ENCODE measurements at regions not wholly inside any gene's neighbourhood (a gene's known extent, or its start where the extent isn't known, plus 50 kb on each side); places are given as distances from the start of the nearest gene placed in this dataset.

GRCh38 chr2:76039505-76039904 lies 328.8 kb upstream of the GCFC2 start:
- Histone ChIP-seq H3K9me2 (replicated peaks; ENCODE audit: control insufficient read depth, low read length) (no peaks in the 10 kb centered on the region), H3K36me3 (ENCODE audit: control insufficient read depth, low read length) (no peaks in the 10 kb centered on the region), H3K9me3 (ENCODE audit: control insufficient read depth, insufficient read depth, low read length) (no peaks in the 10 kb centered on the region), H3K79me2 (ENCODE audit: control insufficient read depth, low read length) (no peaks in the 10 kb centered on the region), H3K4me2 (ENCODE audit: low read length) (no peak overlapping the region), H3F3A (ENCODE audit: control insufficient read depth, insufficient read depth) (no peaks in the 10 kb centered on the region), H3K27ac (ENCODE audit: low read depth, low read length) (no peak overlapping the region), H3K4me3 (ENCODE audit: low read length) (no peak overlapping the region), H3K27me3 (ENCODE audit: control insufficient read depth, low read length) (no peaks in the 10 kb centered on the region), H3K4me1 (ENCODE audit: control insufficient read depth, low read length) (no peaks in the 10 kb centered on the region), H4K20me1 (ENCODE audit: control insufficient read depth, insufficient read depth, low read depth, low read length) (no peaks in the 10 kb centered on the region)
- TF ChIP-seq, protein P1, sequence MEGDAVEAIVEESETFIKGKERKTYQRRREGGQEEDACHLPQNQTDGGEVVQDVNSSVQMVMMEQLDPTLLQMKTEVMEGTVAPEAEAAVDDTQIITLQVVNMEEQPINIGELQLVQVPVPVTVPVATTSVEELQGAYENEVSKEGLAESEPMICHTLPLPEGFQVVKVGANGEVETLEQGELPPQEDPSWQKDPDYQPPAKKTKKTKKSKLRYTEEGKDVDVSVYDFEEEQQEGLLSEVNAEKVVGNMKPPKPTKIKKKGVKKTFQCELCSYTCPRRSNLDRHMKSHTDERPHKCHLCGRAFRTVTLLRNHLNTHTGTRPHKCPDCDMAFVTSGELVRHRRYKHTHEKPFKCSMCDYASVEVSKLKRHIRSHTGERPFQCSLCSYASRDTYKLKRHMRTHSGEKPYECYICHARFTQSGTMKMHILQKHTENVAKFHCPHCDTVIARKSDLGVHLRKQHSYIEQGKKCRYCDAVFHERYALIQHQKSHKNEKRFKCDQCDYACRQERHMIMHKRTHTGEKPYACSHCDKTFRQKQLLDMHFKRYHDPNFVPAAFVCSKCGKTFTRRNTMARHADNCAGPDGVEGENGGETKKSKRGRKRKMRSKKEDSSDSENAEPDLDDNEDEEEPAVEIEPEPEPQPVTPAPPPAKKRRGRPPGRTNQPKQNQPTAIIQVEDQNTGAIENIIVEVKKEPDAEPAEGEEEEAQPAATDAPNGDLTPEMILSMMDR (IDR thresholded peaks at IDR 0.05; ENCODE audit: low read depth, low read length, poor library complexity, severe bottlenecking): no peak
- TF ChIP-seq EZH2phosphoT487 (IDR thresholded peaks at IDR 0.05; ENCODE audit: borderline replicate concordance, low read length): no peak

DNA sequence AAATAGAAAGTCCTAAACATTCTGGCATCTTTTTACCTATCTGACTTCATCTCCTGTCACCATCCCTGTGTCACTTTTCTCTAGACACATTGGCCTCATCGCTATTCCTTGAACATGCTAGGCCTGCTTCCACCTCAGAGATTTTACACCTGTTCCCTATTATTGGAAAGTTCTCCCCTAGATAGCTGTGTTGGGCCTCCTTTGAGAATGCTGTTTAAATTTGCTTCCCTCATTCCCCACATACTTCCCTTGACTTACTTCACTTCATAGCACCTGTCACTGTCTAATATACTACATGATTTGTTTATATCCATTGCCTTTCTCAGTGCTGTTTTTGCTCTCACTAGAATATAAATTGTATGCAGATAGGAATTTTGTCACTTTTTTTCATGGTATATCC lies 317.0 kb upstream of the GCFC2 start:
- no peaks in the 10 kb centered on the region for H3K79me2 ChIP-seq (ENCODE audit: control insufficient read depth, low read length)
- H4K20me1 ChIP-seq (ENCODE audit: control insufficient read depth, insufficient read depth, low read depth, low read length): no peaks in the 10 kb centered on the region
- no peaks in the 10 kb centered on the region for H3K36me3 ChIP-seq (ENCODE audit: control insufficient read depth, low read length)
- no peaks in the 10 kb centered on the region for H3K9me3 ChIP-seq (ENCODE audit: control insufficient read depth, insufficient read depth, low read length)
- no peaks in the 10 kb centered on the region for H3K9me2 ChIP-seq (replicated peaks; ENCODE audit: control insufficient read depth, low read length)
- no peak overlapping the region for H3K27ac ChIP-seq (ENCODE audit: low read depth, low read length)
- no peak overlapping the region for H3K4me2 ChIP-seq (ENCODE audit: low read length)
- no peaks in the 10 kb centered on the region for H3K4me1 ChIP-seq (ENCODE audit: control insufficient read depth, low read length)
- no peaks in the 10 kb centered on the region for H3K27me3 ChIP-seq (ENCODE audit: control insufficient read depth, low read length)
- H3F3A ChIP-seq (ENCODE audit: control insufficient read depth, insufficient read depth): no peaks in the 10 kb centered on the region
- no peak overlapping the region for H3K4me3 ChIP-seq (ENCODE audit: low read length)
- no peak for TF ChIP-seq EZH2phosphoT487 (IDR thresholded peaks at IDR 0.05; ENCODE audit: borderline replicate concordance, low read length)
- TF ChIP-seq, protein P1 (IDR thresholded peaks at IDR 0.05; ENCODE audit: low read depth, low read length, poor library complexity, severe bottlenecking): no peak

- Histone ChIP-seq H3K9me2 (replicated peaks; ENCODE audit: control insufficient read depth, low read length) (no peaks in the 10 kb centered on the region), H3K36me3 (ENCODE audit: control insufficient read depth, low read length) (no peaks in the 10 kb centered on the region)
- no peak for TF ChIP-seq EZH2phosphoT487 (IDR thresholded peaks at IDR 0.05; ENCODE audit: borderline replicate concordance, low read length)
- TF ChIP-seq, protein P1 (IDR thresholded peaks at IDR 0.05; ENCODE audit: low read depth, low read length, poor library complexity, severe bottlenecking): no peak
These were observed 308.4 kb upstream of the GCFC2 start for GRCh38 chr2:76019128-76019527.

DNA sequence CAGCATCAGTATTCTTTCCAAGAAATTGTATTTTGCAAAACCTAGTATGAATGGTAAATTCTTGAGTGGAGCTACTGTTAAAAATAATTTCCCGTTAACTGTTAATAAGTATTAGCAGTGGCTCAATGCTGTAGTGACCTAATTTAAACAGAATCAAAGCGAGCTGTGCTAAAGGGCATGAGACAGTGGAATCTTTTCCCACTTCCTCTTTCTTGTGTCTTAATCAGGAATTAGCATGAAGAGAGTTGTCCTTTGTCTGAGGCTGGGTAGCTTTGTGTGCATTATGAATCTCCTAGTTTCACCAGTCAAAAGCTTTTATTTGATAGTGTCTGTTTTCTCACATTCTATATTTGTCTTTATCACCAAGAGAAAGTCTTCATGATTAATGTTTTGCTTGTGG lies 298.8 kb upstream of the GCFC2 start:
- H3K4me2 ChIP-seq (ENCODE audit: low read length): no peak overlapping the region
- H3K27me3 ChIP-seq (ENCODE audit: control insufficient read depth, low read length): no peaks in the 10 kb centered on the region
- no peak overlapping the region for H3K4me3 ChIP-seq (ENCODE audit: low read length)
- TF ChIP-seq EZH2phosphoT487 (IDR thresholded peaks at IDR 0.05; ENCODE audit: borderline replicate concordance, low read length): no peak
- TF ChIP-seq, protein P1 (IDR thresholded peaks at IDR 0.05; ENCODE audit: low read depth, low read length, poor library complexity, severe bottlenecking): no peak
- H3K27ac ChIP-seq (ENCODE audit: low read depth, low read length): no peak overlapping the region
- H3K36me3 ChIP-seq (ENCODE audit: control insufficient read depth, low read length): no peaks in the 10 kb centered on the region
- H3K4me1 ChIP-seq (ENCODE audit: control insufficient read depth, low read length): no peaks in the 10 kb centered on the region
- H3F3A ChIP-seq (ENCODE audit: control insufficient read depth, insufficient read depth): no peaks in the 10 kb centered on the region
- H3K9me2 ChIP-seq (replicated peaks; ENCODE audit: control insufficient read depth, low read length): no peaks in the 10 kb centered on the region
- no peaks in the 10 kb centered on the region for H4K20me1 ChIP-seq (ENCODE audit: control insufficient read depth, insufficient read depth, low read depth, low read length)
- no peaks in the 10 kb centered on the region for H3K9me3 ChIP-seq (ENCODE audit: control insufficient read depth, insufficient read depth, low read length)
- no peaks in the 10 kb centered on the region for H3K79me2 ChIP-seq (ENCODE audit: control insufficient read depth, low read length)

More at GRCh38 chr2:76019128-76019527, 308.4 kb upstream of the GCFC2 start:
- no peaks in the 10 kb centered on the region for H3K79me2 ChIP-seq (ENCODE audit: control insufficient read depth, low read length)
- no peaks in the 10 kb centered on the region for H3K9me3 ChIP-seq (ENCODE audit: control insufficient read depth, insufficient read depth, low read length)
- no peaks in the 10 kb centered on the region for H3K4me1 ChIP-seq (ENCODE audit: control insufficient read depth, low read length)
- H3K4me3 ChIP-seq (ENCODE audit: low read length): no peak overlapping the region
- H3K27me3 ChIP-seq (ENCODE audit: control insufficient read depth, low read length): no peaks in the 10 kb centered on the region
- H3K27ac ChIP-seq (ENCODE audit: low read depth, low read length): no peak overlapping the region
- no peaks in the 10 kb centered on the region for H3F3A ChIP-seq (ENCODE audit: control insufficient read depth, insufficient read depth)
- H4K20me1 ChIP-seq (ENCODE audit: control insufficient read depth, insufficient read depth, low read depth, low read length): no peaks in the 10 kb centered on the region
- no peak overlapping the region for H3K4me2 ChIP-seq (ENCODE audit: low read length)
